ENCODE measurements at regions not wholly inside any gene's neighbourhood (a gene's known extent, or its start where the extent isn't known, plus 50 kb on each side); places are given as distances from the start of the nearest gene placed in this dataset.

DNA sequence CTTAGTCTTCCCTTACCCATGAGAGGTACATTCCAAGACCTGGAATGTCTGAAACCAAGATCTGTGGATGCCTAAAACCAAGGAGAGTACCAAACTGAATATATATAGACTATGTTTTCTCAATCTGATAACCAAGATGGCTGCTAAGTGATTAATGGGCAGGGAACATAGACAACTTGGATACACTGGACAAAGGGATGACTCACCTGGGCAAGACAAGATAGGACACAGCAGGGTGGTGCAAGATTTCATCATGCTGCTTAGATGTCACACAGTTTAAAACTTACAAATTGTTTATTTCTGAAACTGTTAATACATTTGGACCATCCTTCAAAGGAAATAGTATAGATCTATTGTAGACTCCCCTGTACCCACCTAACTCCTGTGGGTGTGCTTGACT lies 130.9 kb downstream of the HTR1A start:
- TF ChIP-seq, protein P1, sequence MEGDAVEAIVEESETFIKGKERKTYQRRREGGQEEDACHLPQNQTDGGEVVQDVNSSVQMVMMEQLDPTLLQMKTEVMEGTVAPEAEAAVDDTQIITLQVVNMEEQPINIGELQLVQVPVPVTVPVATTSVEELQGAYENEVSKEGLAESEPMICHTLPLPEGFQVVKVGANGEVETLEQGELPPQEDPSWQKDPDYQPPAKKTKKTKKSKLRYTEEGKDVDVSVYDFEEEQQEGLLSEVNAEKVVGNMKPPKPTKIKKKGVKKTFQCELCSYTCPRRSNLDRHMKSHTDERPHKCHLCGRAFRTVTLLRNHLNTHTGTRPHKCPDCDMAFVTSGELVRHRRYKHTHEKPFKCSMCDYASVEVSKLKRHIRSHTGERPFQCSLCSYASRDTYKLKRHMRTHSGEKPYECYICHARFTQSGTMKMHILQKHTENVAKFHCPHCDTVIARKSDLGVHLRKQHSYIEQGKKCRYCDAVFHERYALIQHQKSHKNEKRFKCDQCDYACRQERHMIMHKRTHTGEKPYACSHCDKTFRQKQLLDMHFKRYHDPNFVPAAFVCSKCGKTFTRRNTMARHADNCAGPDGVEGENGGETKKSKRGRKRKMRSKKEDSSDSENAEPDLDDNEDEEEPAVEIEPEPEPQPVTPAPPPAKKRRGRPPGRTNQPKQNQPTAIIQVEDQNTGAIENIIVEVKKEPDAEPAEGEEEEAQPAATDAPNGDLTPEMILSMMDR (IDR thresholded peaks at IDR 0.05; ENCODE audit: low read depth, low read length), result no peak
- in situ Hi-C loops (cut with HindIII; ENCODE audit: low sequenced_read_pairs), result no loop called here
- no peak for DNase-seq (ENCODE audit: low read depth, low spot score)

DNA sequence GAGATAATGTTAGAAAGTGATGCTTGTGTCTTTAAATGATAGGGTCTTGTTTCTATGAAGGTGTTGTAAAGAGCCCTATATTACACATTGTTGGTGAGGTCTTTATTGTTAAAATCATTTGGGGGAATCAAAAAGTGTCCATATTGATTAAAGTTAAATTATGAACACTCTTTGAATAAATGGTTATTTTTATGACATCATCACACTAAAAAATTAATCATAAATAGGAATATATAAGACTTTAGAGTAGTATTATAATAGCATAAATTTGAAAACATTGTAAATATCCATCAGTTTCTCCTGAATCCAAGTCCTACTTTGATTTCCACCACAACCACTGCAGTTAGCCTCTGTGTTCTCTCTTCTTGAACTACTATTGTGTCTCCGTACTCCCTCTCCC lies 136.3 kb downstream of the HTR1A start:
- H3K4me3 ChIP-seq (ENCODE audit: low read depth, low read length), result no peak overlapping the region
- DNase-seq (ENCODE audit: low read depth, low spot score), result no peak
- TF ChIP-seq, protein P1 (IDR thresholded peaks at IDR 0.05; ENCODE audit: low read depth, low read length), result no peak
- in situ Hi-C loops (cut with HindIII; ENCODE audit: low sequenced_read_pairs), result no loop called here

More for the DNA sequence above, 130.9 kb downstream of the HTR1A start:
- no peak overlapping the region for H3K4me3 ChIP-seq (ENCODE audit: low read depth, low read length)

DNA sequence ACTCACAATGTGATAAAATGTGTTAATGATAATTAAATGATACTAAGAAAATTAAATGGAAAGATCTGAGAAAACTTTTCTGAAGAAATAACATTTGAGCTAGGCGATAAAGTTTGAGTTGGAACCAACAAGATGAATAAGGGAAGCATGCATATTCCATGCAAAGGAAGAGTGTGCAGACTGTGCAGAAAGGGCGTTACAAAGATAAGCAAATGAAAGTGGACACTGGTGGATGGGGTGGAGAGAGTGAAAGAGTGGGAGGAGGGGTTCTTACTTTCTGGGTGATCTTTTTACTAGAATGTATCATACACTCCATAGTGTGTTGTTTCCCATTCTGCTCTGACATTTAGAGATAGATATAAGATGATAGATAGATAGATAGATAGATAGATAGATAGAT lies 138.7 kb downstream of the HTR1A start:
- in situ Hi-C loops (cut with HindIII; ENCODE audit: low sequenced_read_pairs), result no loop called here
- TF ChIP-seq, protein P1 (IDR thresholded peaks at IDR 0.05; ENCODE audit: low read depth, low read length), result no peak
- no peak for DNase-seq (ENCODE audit: low read depth, low spot score)
- H3K4me3 ChIP-seq (ENCODE audit: low read depth, low read length), result no peak overlapping the region

DNA sequence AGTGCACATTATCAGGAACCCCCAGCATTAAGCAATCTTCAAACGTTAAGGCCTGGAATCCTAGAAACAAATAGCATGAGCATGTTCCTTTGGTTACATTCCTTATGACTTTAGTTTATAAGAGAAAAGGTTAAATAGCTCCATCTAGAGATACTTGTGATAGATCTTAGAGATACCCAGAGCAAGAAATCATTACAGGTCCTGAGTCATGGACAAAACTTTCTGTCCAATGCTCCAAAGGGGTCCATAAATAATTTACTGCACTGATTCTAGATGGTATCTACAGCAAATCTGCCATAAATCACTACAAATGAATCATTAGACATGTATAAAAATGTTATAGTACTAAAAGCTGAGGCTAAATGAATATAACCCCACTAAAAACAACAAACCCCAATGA lies 139.6 kb downstream of the HTR1A start:
- DNase-seq (ENCODE audit: low read depth, low spot score), result no peak
- no peak overlapping the region for H3K4me3 ChIP-seq (ENCODE audit: low read depth, low read length)
- TF ChIP-seq, protein P1 (IDR thresholded peaks at IDR 0.05; ENCODE audit: low read depth, low read length), result no peak
- in situ Hi-C loops (cut with HindIII; ENCODE audit: low sequenced_read_pairs), result no loop called here

DNA sequence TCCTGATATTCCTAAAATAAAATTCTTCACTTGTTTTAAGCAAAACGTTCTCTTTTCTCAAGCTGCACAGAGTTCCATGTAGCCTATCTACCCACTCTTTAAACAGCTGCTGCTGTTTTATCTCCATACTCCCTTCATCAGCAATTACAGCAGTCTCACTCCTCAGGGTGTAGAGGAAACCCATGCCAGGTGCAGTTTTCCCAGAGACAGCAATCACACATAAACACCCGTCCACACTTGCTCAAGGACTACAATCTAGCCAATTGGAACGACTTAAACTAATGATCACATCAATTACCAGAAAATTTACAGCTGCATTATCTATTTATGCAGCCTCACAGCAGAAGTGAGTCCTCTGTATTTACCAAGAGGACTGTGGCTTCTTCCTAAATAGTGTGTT lies 141.7 kb downstream of the HTR1A start:
- in situ Hi-C loops (cut with HindIII; ENCODE audit: low sequenced_read_pairs), result no loop called here

DNA sequence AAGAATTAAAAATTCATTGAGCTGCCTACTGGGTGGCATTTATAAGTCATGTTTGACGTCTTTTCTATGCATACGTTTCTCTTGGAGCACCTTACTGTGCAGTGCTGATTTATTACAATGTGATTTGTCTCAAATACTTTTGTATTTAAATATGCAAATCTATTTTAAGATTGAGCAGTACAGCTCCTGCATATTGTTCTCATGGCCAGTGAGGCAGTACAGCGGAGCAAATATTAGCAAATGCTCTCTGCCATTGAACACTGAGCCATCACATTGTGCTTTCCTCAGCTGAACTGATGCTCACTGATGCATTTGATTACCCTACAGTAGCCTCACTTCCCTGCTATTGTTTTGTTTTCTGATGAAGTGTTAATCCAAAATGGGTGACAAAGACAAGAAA lies 149.6 kb downstream of the HTR1A start:
- DNase-seq (ENCODE audit: low read depth, low spot score), result no peak
- in situ Hi-C loops (cut with HindIII; ENCODE audit: low sequenced_read_pairs), result no loop called here
- no peak overlapping the region for H3K4me3 ChIP-seq (ENCODE audit: low read depth, low read length)
- TF ChIP-seq, protein P1 (IDR thresholded peaks at IDR 0.05; ENCODE audit: low read depth, low read length), result no peak

More for the DNA sequence above, 141.7 kb downstream of the HTR1A start:
- TF ChIP-seq, protein P1 (IDR thresholded peaks at IDR 0.05; ENCODE audit: low read depth, low read length), result no peak
- H3K4me3 ChIP-seq (ENCODE audit: low read depth, low read length), result no peak overlapping the region
- DNase-seq (ENCODE audit: low read depth, low spot score), result no peak

DNA sequence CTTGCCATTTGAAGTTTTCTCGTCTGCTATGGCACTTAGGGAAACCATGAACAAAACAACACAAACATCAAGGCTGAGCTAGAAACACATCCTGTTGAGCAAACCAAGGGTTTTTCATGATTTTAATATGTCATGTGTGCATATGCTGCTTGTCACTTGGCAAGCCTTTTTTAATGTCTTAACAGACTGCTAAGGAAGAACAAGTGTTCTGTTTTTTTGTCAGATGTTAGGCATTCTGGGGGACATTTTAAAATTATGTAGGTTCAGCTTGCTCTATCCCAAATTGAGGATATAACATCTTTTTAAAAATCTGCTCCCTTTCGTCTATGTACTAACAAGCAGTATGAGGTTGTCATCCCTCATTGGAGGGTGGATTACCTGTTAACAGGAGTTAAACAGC lies 150.3 kb downstream of the HTR1A start:
- no peak overlapping the region for H3K4me3 ChIP-seq (ENCODE audit: low read depth, low read length)
- in situ Hi-C loops (cut with HindIII; ENCODE audit: low sequenced_read_pairs), result no loop called here
- TF ChIP-seq, protein P1 (IDR thresholded peaks at IDR 0.05; ENCODE audit: low read depth, low read length), result no peak
- no peak for DNase-seq (ENCODE audit: low read depth, low spot score)

Data from astrocyte of the spinal cord (primary cell).